Nephron progenitor cell (in vitro differentiated cells): ENCODE measurements at regions not wholly inside any gene's neighbourhood (a gene's known extent, or its start where the extent isn't known, plus 50 kb on each side); places are given as distances from the start of the nearest gene placed in this dataset.

ENCODE experiments used
- DNase-seq: peaks from one replicate; pipeline ENCODE4 v3.0.0; 2021
- H3K27ac Mint-ChIP-seq: 2 replicates; pipeline ENCODE4 v1.8.0; 2021; ENCODE audit warnings: mild to moderate bottlenecking, moderate library complexity, mixed read lengths
- H3K27me3 Mint-ChIP-seq: 2 replicates; pipeline ENCODE4 v1.8.0; 2021; ENCODE audit warnings: mild to moderate bottlenecking, low read depth, mixed read lengths; ENCODE audit not compliant: poor library complexity
- H3K36me3 Mint-ChIP-seq: 2 replicates; pipeline ENCODE4 v1.8.0; 2021; ENCODE audit warnings: low read depth, mixed read lengths
- H3K4me1 Mint-ChIP-seq: 2 replicates; pipeline ENCODE4 v1.8.0; 2021; ENCODE audit warnings: mixed read lengths
- H3K4me3 Mint-ChIP-seq: 2 replicates; pipeline ENCODE4 v1.8.0; 2021; ENCODE audit warnings: mild to moderate bottlenecking, moderate library complexity, mixed read lengths
- H3K9me3 Mint-ChIP-seq: 2 replicates; pipeline ENCODE4 v1.8.0; 2021; ENCODE audit warnings: mild to moderate bottlenecking, moderate library complexity, mixed read lengths
- CTCF ChIP-seq: fragments of 200-600 bp; sonication (generic); IDR thresholded peaks from 2 replicates; pipeline ENCODE4 v1.5.0; 2021; ENCODE audit warnings: antibody characterized with exemption

GRCh38 chr13:39913928-39914327 lies 258.5 kb downstream of the COG6 start:
- H3K9me3 Mint-ChIP-seq, result no peaks in the 10 kb centered on the region
- TF ChIP-seq CTCF, result no peak
- peaks cover 10% of the 10 kb centered on the region for H3K4me1 Mint-ChIP-seq
- no peak for DNase-seq
- peaks cover 3% of the 10 kb centered on the region for H3K27me3 Mint-ChIP-seq
- no peak overlapping the region for H3K27ac Mint-ChIP-seq
- no peak overlapping the region for H3K4me3 Mint-ChIP-seq
- H3K36me3 Mint-ChIP-seq, result no peaks in the 10 kb centered on the region

DNA sequence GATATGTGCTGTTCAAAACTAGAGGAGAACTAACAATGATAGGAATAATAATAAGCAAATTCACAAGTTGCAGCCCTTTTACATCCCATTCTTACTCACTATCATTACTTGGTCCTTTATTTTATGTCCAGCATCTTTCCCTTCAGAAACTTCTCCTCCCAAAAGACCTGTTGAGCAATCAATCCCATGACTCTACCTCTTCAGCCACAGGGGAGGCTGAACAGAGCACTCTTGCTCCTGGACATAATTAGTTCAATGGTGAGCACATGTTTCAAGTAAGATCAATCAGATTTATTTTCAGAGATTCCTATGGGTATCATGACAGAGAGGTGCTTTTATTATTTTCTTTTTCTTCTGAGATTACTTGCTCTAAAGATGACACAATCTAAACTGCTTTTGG lies 260.0 kb downstream of the COG6 start:
- Mint-ChIP-seq H3K27me3 (peaks cover 6% of the 10 kb centered on the region), H3K9me3 (no peaks in the 10 kb centered on the region), H3K4me1 (peaks cover 3% of the 10 kb centered on the region), H3K27ac (no peak overlapping the region), H3K36me3 (no peaks in the 10 kb centered on the region), H3K4me3 (no peak overlapping the region)
- no peak for TF ChIP-seq CTCF
- no peak for DNase-seq

- Mint-ChIP-seq H3K36me3 (no peaks in the 10 kb centered on the region), H3K27ac (no peak overlapping the region), H3K4me1 (no peaks in the 10 kb centered on the region), H3K4me3 (no peak overlapping the region), H3K27me3 (peaks cover 8% of the 10 kb centered on the region), H3K9me3 (peaks cover 6% of the 10 kb centered on the region)
- no peak for TF ChIP-seq CTCF
- no peak for DNase-seq
Measured at GRCh38 chr13:39916330-39916729, 260.9 kb downstream of the COG6 start.

DNA sequence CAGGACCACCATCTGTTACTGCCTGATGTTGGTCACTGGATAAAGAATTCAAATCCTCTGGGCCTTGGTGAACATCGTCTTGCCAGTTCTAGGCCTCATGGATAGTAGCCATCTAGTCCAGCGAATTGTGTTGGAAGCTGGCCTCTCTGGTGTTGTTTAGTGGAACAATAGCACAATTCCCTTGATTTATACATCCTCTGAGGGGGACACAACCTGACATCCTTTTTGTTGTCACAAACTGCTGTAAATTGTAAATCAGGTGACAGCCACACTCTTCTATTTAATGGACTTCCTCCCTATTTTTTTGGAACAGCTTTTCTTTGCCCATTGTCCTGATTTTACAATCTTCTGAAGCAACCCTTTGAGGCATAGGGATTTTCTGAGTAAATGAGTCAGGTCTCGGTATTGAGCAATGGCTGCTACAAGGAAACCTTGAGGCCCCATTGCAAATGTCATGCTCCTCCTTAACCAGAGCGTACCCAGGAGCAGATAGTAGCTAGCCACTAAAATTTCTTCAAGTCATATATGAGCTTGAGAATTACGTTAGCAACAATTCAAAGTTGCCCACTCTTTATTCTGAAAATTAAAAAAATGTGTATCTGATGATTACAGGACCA lies 263.3 kb downstream of the COG6 start:
- no peaks in the 10 kb centered on the region for H3K4me1 Mint-ChIP-seq
- H3K27ac Mint-ChIP-seq, result no peak overlapping the region
- TF ChIP-seq CTCF, result no peak
- peaks cover 29% of the 10 kb centered on the region for H3K9me3 Mint-ChIP-seq
- no peak for DNase-seq
- H3K27me3 Mint-ChIP-seq, result peaks cover 14% of the 10 kb centered on the region
- H3K4me3 Mint-ChIP-seq, result no peak overlapping the region
- H3K36me3 Mint-ChIP-seq, result peaks cover 9% of the 10 kb centered on the region

DNA sequence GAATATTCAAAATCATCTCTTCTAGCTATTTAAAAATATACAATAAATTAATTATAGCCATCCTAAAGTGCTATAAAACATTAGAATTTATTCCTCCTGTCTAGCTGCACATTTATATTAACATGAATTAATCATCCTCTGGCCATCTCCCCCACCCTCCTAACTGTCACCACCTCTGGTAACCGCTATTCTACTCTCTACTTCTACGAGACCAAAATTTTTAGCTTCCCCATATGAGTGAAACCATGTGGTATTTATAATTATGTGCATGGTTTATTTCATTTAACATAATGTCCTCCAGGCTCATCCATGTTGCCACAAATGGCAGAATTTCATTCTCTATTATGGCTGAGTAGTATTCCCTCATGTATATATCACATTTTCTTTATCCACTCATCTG lies 265.2 kb downstream of the COG6 start:
- Mint-ChIP-seq H3K36me3 (peaks cover 9% of the 10 kb centered on the region), H3K4me1 (no peaks in the 10 kb centered on the region), H3K27ac (no peak overlapping the region), H3K4me3 (no peak overlapping the region), H3K9me3 (peaks cover 48% of the 10 kb centered on the region), H3K27me3 (peaks cover 10% of the 10 kb centered on the region)
- no peak for TF ChIP-seq CTCF
- DNase-seq, result no peak

- Mint-ChIP-seq H3K9me3 (peaks cover 54% of the 10 kb centered on the region), H3K36me3 (peaks cover 9% of the 10 kb centered on the region), H3K4me1 (peaks cover 25% of the 10 kb centered on the region), H3K27me3 (peaks cover 6% of the 10 kb centered on the region), H3K27ac (no peak overlapping the region), H3K4me3 (no peak overlapping the region)
- no peak for TF ChIP-seq CTCF
- DNase-seq, result no peak
Measured at GRCh38 chr13:39926345-39926744, 270.9 kb downstream of the COG6 start.
